ENCODE measurements at regions not wholly inside any gene's neighbourhood (a gene's known extent, or its start where the extent isn't known, plus 50 kb on each side); places are given as distances from the start of the nearest gene placed in this dataset.
"Not testable (repeated sequence)": the region's sequence is repeated elsewhere in the genome, so short reads cannot be mapped to it uniquely, and the experiment has no call there.

DNA sequence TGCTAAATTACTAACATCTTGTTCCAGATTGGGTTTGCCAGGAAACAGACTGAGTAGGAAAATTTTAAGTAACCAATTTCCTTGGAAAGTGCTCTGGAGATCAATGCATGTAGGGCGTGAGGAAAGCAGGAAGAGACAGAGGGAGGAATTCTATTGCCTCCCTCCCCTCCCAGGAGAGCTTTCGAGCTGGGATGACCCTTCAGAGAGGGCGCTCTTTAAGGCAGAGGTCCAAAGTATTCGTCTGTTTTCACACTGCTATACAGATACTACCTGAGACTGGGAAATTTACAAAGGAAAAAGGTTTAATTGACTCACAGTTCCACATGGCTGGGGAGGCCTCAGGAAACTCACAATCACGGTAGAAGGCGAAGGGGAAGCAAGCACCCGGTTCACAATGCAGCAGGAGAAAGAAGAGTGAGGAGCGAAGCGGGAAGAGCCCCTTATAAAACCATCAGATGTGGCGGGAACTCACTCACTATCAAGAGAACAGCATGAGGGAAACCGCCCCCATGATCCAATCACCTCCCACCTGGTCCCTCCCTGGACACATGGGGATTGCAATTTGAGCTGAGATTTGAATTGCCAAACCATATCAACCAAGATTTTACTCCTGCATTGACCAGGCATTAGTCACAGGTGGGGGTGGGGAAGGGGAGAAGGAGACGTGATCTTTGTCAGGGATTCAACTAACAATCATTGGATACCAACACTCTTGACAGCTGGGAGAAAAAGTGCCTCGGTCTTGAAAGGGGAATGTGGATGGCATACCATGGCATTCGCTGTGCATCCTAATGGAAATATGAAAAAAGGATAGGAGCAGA lies 63.8 kb downstream of the SLITRK2 start:
- ChIA-PET POLR2A (no interaction called here), CTCF (no interaction called here)
- Mint-ChIP-seq H3K9me3 (no peaks in the 10 kb centered on the region), H3K4me3 (no peak overlapping the region), H3K27me3 (no peaks in the 10 kb centered on the region), H3K27ac (no peak overlapping the region), H3K4me1 (no peaks in the 10 kb centered on the region), H3K36me3 (ENCODE audit: low read depth) (no peaks in the 10 kb centered on the region)
- no peak for DNase-seq

GRCh38 chrX:145886469-145886868 lies 68.8 kb downstream of the SLITRK2 start:
- H3K27ac Mint-ChIP-seq, result no peak overlapping the region
- H3K4me1 Mint-ChIP-seq, result no peaks in the 10 kb centered on the region
- DNase-seq, result no peak
- peaks cover 4% of the 10 kb centered on the region for H3K9me3 Mint-ChIP-seq
- H3K4me3 Mint-ChIP-seq, result no peak overlapping the region
- H3K36me3 Mint-ChIP-seq (ENCODE audit: low read depth), result no peaks in the 10 kb centered on the region
- no peaks in the 10 kb centered on the region for H3K27me3 Mint-ChIP-seq
- ChIA-PET POLR2A (no interaction called here), CTCF (no interaction called here)

DNA sequence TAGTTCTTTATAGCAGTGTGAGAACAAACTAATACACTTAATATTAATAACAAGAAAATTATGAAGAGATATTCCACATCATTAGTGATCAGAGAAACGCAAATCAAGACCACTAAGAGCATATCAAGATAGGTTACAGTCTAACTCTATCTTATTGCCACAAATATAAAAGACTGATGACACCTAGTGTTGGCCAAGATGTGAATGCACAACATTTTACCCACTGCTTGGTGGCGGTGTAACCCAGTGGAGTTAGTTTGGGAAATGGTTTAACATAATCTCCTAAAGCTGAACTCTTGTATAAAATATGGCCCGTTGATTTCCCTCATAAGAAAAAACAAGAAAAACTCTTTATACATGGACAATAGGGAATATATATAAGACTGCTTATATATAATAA lies 92.4 kb downstream of the SLITRK2 start:
- ChIA-PET POLR2A (no interaction called here), CTCF (no interaction called here)
- Mint-ChIP-seq H3K4me3 (no peak overlapping the region), H3K36me3 (ENCODE audit: low read depth) (no peaks in the 10 kb centered on the region), H3K27ac (no peak overlapping the region), H3K27me3 (no peaks in the 10 kb centered on the region), H3K9me3 (peaks cover 1% of the 10 kb centered on the region), H3K4me1 (no peaks in the 10 kb centered on the region)
- no peak for DNase-seq

- no peaks in the 10 kb centered on the region for H3K4me1 Mint-ChIP-seq
- H3K27ac Mint-ChIP-seq, result no peak overlapping the region
- ChIA-PET CTCF (no interaction called here), POLR2A (no interaction called here)
- no peak overlapping the region for H3K4me3 Mint-ChIP-seq
- H3K27me3 Mint-ChIP-seq, result no peaks in the 10 kb centered on the region
- H3K9me3 Mint-ChIP-seq, result no peaks in the 10 kb centered on the region
- DNase-seq, result no peak
- H3K36me3 Mint-ChIP-seq (ENCODE audit: low read depth), result no peaks in the 10 kb centered on the region
These were observed 101.8 kb downstream of the SLITRK2 start for GRCh38 chrX:145919400-145919799.

DNA sequence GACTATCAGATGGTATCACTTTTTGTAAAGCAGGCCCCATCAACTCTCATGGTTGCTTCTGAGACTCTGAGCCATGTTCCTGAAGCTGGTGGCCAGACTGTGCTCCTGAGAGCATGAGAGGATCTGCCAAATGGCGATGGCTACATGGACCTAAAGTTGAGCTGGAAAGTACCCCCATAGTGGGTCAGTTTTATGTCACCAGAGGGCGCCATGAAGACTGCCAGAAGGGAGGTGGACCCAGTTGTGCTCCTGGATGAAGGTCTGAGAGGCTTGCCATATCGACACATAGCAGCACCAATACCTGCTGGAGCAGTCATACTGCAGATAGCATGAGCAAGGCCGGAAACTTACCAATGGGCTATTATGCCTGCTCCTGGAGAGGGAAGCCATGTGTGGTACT lies 105.7 kb downstream of the SLITRK2 start:
- DNase-seq, result no peak
- Mint-ChIP-seq H3K27ac (no peak overlapping the region), H3K27me3 (no peaks in the 10 kb centered on the region), H3K9me3 (peaks cover 3% of the 10 kb centered on the region), H3K4me1 (no peaks in the 10 kb centered on the region), H3K4me3 (no peak overlapping the region), H3K36me3 (ENCODE audit: low read depth) (no peaks in the 10 kb centered on the region)
- CTCF ChIA-PET, result interaction anchor here (0.6 kb wide), 1 partner anchor 36 kb away, joined by 3 read pairs; no protein-coding TSS in a partner anchor
- POLR2A ChIA-PET, result no interaction called here

DNA sequence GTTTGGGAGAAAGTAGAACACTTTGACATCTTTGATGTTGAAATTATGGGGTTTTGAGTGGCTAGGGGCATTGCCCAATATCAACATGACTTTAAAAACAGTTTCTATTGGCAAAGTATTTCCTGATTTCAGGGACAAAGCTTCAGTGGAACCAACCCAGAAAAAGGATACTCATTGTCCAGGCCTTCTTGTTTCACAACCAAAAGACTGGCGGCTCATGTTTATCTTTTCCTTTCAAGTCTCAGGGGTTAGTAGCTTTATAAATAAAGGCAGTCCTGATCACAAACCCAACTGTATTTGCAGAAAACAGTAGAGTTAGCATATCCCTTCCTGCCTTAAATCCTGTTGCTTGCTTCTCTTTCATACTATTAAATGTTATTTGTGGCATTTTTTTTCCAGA lies 119.1 kb downstream of the SLITRK2 start:
- H3K4me3 Mint-ChIP-seq, result no peak overlapping the region
- H3K36me3 Mint-ChIP-seq (ENCODE audit: low read depth), result no peaks in the 10 kb centered on the region
- CTCF ChIA-PET, result no interaction called here
- H3K4me1 Mint-ChIP-seq, result no peaks in the 10 kb centered on the region
- H3K9me3 Mint-ChIP-seq, result no peaks in the 10 kb centered on the region
- no peak overlapping the region for H3K27ac Mint-ChIP-seq
- POLR2A ChIA-PET, result no interaction called here
- DNase-seq, result no peak
- no peaks in the 10 kb centered on the region for H3K27me3 Mint-ChIP-seq

DNA sequence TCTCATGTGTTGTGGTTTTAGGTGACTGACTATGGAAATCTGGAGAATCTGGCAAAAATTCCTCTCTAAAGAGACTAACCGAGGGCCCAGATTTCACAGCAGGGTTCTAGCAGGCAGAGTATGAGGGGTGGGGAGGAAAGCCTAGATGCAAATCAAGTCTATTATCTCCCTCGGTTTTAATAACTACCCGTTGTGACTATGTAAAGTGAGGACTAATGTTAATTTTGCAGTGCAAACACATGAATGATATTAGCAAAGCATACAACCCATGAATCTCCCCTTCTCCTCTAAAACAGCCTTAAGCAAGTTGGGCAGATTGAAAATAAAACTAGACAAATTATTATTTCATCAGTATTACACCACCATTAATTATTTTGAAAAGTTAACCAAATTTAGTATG lies 131.4 kb downstream of the SLITRK2 start:
- H3K27ac Mint-ChIP-seq, result no peak overlapping the region
- CTCF ChIA-PET, result no interaction called here

GRCh38 chrX:145953628-145954027 lies 136.0 kb downstream of the SLITRK2 start:
- no peak overlapping the region for H3K27ac Mint-ChIP-seq
- H3K9me3 Mint-ChIP-seq, result peaks cover under 1% of the 10 kb centered on the region
- no peak overlapping the region for H3K4me3 Mint-ChIP-seq
- CTCF ChIA-PET, result no interaction called here
- POLR2A ChIA-PET, result no interaction called here
- H3K27me3 Mint-ChIP-seq, result no peaks in the 10 kb centered on the region
- no peak for DNase-seq
- no peaks in the 10 kb centered on the region for H3K36me3 Mint-ChIP-seq (ENCODE audit: low read depth)
- no peaks in the 10 kb centered on the region for H3K4me1 Mint-ChIP-seq

More for the DNA sequence above, 131.4 kb downstream of the SLITRK2 start:
- POLR2A ChIA-PET, result no interaction called here
- no peak overlapping the region for H3K4me3 Mint-ChIP-seq
- H3K27me3 Mint-ChIP-seq, result no peaks in the 10 kb centered on the region
- no peaks in the 10 kb centered on the region for H3K4me1 Mint-ChIP-seq
- H3K9me3 Mint-ChIP-seq, result peaks cover 2% of the 10 kb centered on the region
- H3K36me3 Mint-ChIP-seq (ENCODE audit: low read depth), result no peaks in the 10 kb centered on the region
- DNase-seq, result no peak

- ChIA-PET POLR2A (no interaction called here), CTCF (no interaction called here)
- Mint-ChIP-seq H3K27me3 (no peaks in the 10 kb centered on the region), H3K36me3 (ENCODE audit: low read depth) (no peaks in the 10 kb centered on the region), H3K9me3 (peaks cover 10% of the 10 kb centered on the region), H3K4me1 (no peaks in the 10 kb centered on the region), H3K27ac (no peak overlapping the region), H3K4me3 (no peak overlapping the region)
- no peak for DNase-seq
These were observed 172.4 kb downstream of the SLITRK2 start for GRCh38 chrX:145990051-145990450.

DNA sequence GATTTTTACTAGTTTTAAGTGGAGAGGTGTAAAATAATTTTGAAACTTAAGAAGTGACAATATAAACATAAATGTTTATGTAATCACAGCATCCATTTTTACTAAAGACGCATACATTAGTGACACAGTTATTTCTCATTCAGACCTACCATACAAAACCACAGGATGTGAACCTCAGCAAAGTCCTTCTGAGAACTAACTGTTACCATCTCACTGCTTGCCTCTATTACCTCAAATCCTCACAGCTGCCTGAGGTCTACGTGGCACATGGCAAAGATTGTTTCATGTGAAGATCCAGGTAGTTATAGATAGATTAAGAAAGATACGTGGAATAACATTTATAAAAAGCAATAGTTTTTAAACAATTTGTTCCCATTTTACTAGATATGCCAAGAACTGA lies 189.0 kb downstream of the SLITRK2 start:
- Mint-ChIP-seq H3K36me3 (ENCODE audit: low read depth) (no peaks in the 10 kb centered on the region), H3K27me3 (no peaks in the 10 kb centered on the region), H3K9me3 (no peaks in the 10 kb centered on the region), H3K4me3 (no peak overlapping the region), H3K27ac (no peak overlapping the region), H3K4me1 (no peaks in the 10 kb centered on the region)
- no peak for DNase-seq
- ChIA-PET POLR2A (no interaction called here), CTCF (no interaction called here)

DNA sequence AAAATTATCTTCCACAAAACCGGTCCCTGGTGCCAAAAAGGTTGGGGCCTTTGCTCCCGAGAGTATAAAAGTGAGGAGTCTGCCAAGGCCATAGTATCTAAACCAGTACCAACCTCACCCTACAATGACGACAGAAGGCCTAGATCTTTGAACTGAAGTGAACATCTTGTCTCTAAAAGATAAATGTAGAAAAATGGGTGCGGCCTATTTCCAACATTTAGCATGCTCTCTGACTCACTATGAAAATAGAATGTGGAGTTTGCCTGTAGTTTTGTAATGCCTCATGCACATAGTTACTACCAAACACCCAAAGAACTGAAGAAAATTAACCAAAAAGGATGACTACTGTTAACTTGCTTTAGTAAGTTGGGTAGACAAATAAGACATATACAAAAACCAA lies 218.4 kb downstream of the SLITRK2 start:
- H3K4me3 Mint-ChIP-seq, result no peak overlapping the region
- H3K27me3 Mint-ChIP-seq, result no peaks in the 10 kb centered on the region
- H3K36me3 Mint-ChIP-seq (ENCODE audit: low read depth), result no peaks in the 10 kb centered on the region
- no peak overlapping the region for H3K27ac Mint-ChIP-seq
- H3K4me1 Mint-ChIP-seq, result no peaks in the 10 kb centered on the region
- POLR2A ChIA-PET, result no interaction called here
- CTCF ChIA-PET, result no interaction called here
- peaks cover 2% of the 10 kb centered on the region for H3K9me3 Mint-ChIP-seq
- no peak for DNase-seq

DNA sequence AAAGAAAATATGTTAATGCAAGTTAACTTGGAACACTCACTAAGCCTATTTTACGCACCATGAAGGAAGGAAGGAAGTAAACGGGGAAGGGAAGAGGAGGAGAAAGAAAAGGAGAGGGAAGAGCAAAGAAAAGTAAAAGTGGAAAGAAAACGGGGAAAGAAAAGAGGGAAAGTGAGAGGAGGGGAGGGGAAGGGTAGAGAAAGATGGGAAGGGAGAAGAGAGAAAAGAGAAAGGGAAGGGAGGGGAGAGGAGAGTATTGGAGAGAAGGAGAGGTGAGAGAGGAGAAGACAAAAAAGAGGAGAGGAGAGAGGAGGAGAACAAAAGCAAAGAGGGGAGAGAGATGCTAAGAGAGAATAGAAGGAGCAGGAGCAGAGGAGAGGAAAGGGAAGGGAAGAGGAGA lies 224.1 kb downstream of the SLITRK2 start:
- Mint-ChIP-seq H3K27ac (no peak overlapping the region), H3K9me3 (peaks cover 2% of the 10 kb centered on the region), H3K36me3 (ENCODE audit: low read depth) (no peaks in the 10 kb centered on the region), H3K4me3 (no peak overlapping the region), H3K27me3 (no peaks in the 10 kb centered on the region), H3K4me1 (no peaks in the 10 kb centered on the region)
- ChIA-PET POLR2A (no interaction called here), CTCF (no interaction called here)
- DNase-seq, result no peak

GRCh38 chrX:146046011-146046715 lies 228.5 kb downstream of the SLITRK2 start:
- H3K27ac Mint-ChIP-seq; H3K27me3 Mint-ChIP-seq; DNase-seq; CTCF ChIA-PET; H3K36me3 Mint-ChIP-seq (ENCODE audit: low read depth); H3K4me1 Mint-ChIP-seq; POLR2A ChIA-PET; H3K9me3 Mint-ChIP-seq; H3K4me3 Mint-ChIP-seq: not testable (repeated sequence)

GRCh38 chrX:146049568-146049967 lies 231.9 kb downstream of the SLITRK2 start:
- H3K4me1 Mint-ChIP-seq; H3K27me3 Mint-ChIP-seq; H3K27ac Mint-ChIP-seq; H3K36me3 Mint-ChIP-seq (ENCODE audit: low read depth); POLR2A ChIA-PET; DNase-seq; CTCF ChIA-PET; H3K4me3 Mint-ChIP-seq; H3K9me3 Mint-ChIP-seq: not testable (repeated sequence)

Data from activated CD4-positive, alpha-beta T cell treated with anti-CD3 and anti-CD28 coated beads, Interleukin-2, amount 10 ng/mL, durations not matched to agents 7 days and 5 days (primary cell).